Testis (tissue), 2 donors: ENCODE measurements at regions not wholly inside any gene's neighbourhood (a gene's known extent, or its start where the extent isn't known, plus 50 kb on each side); places are given as distances from the start of the nearest gene placed in this dataset.

Experiments used
- DNase-seq: peaks from one replicate; pipeline ENCODE4 v3.0.0-alpha.2; 2019
- H3K27ac ChIP-seq, 2 donors: fragments of 200-600 bp; sonication (generic); one replicate each; pipeline ENCODE4 v1.5.1; 2019
- H3K27me3 ChIP-seq: fragments of 200-600 bp; sonication (generic); one replicate; pipeline ENCODE4 v1.5.1; 2019
- H3K36me3 ChIP-seq: fragments of 200-600 bp; sonication (generic); one replicate; pipeline ENCODE4 v1.5.1; 2017; ENCODE audit warnings: low read depth; ENCODE audit errors: missing control alignments
- H3K4me1 ChIP-seq: fragments of 200-600 bp; sonication (generic); one replicate; pipeline ENCODE4 v1.5.1; 2019
- H3K4me3 ChIP-seq, 2 donors: fragments of 200-600 bp; sonication (generic); one replicate each; pipeline ENCODE4 v1.5.1; 2017 to 2019
- H3K9me3 ChIP-seq: fragments of 200-600 bp; sonication (generic); one replicate; pipeline ENCODE4 v1.5.1; 2017
- POLR2A ChIP-seq: fragments of 450-650 bp; IDR thresholded peaks from one replicate; pipeline ENCODE4 v1.6.1; 2017; ENCODE audit warnings: antibody characterized with exemption, mild to moderate bottlenecking, moderate library complexity
- WGBS, 2 donors: methylation state at CpG; one replicate each; pipeline ENCODE4 v1.1.5; 2018; 5-methylcytosine and 5-hydroxymethylcytosine counted together
- intact Hi-C: fragments of 100-400 bp; cut with DNase I; formaldehyde crosslinking; loops from one replicate; pipeline ENCODE4 v1.15.1; 2023; ENCODE audit warnings: low total_unique reads
- TF ChIP-seq, protein P1 (sequence below), 3 experiments: fragments of 450-650 bp in 2 of 3; fragments of 200-600 bp in 1 of 3; sonication (generic) in 1 of 3; IDR thresholded peaks; one replicate each; pipeline ENCODE4 v1.5.1; 2016 to 2019; ENCODE audit warnings: antibody characterized with exemption in 3 of 3, mild to moderate bottlenecking in 2 of 3, moderate library complexity in 1 of 3

GRCh38 chr5:25562656-25563055, 917.9 kb upstream of the CDH10 start:
- no peaks in the 10 kb centered on the region for H3K9me3 ChIP-seq
- H3K36me3 ChIP-seq = no peaks in the 10 kb centered on the region
- no peak for DNase-seq
- intact Hi-C loops = no loop called here
- H3K27me3 ChIP-seq = no peaks in the 10 kb centered on the region
- no peak overlapping the region for H3K27ac ChIP-seq
- no peak overlapping the region for H3K4me3 ChIP-seq
- no peak for TF ChIP-seq POLR2A
- TF ChIP-seq, protein P1, sequence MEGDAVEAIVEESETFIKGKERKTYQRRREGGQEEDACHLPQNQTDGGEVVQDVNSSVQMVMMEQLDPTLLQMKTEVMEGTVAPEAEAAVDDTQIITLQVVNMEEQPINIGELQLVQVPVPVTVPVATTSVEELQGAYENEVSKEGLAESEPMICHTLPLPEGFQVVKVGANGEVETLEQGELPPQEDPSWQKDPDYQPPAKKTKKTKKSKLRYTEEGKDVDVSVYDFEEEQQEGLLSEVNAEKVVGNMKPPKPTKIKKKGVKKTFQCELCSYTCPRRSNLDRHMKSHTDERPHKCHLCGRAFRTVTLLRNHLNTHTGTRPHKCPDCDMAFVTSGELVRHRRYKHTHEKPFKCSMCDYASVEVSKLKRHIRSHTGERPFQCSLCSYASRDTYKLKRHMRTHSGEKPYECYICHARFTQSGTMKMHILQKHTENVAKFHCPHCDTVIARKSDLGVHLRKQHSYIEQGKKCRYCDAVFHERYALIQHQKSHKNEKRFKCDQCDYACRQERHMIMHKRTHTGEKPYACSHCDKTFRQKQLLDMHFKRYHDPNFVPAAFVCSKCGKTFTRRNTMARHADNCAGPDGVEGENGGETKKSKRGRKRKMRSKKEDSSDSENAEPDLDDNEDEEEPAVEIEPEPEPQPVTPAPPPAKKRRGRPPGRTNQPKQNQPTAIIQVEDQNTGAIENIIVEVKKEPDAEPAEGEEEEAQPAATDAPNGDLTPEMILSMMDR (IDR thresholded peaks at IDR 0.05) = no peak
- H3K4me1 ChIP-seq = no peaks in the 10 kb centered on the region

DNA sequence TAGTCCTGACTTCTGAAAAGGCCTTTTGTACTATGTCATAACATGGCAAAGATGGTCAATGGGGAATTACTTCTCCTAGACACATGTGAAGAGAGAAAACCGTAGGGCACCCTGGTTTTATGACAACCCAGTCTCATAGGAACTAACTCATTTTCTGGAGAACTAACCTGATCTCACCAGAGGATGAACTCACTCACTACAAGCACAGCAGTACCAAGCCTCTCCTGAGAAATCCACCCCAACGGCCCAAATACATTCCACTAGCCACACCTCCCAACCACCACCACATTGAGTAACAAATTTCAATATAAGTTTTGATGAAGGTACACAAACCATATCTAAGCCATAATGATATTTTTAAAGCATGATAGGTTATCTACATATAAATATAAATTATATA, 909.3 kb upstream of the CDH10 start:
- TF ChIP-seq, protein P1 (IDR thresholded peaks at IDR 0.05) = no peak
- TF ChIP-seq POLR2A = no peak
- WGBS, 2 donors = 69% methylated on average over 2 of the region's 2 CpGs
- Histone ChIP-seq H3K4me1 (no peaks in the 10 kb centered on the region), H3K9me3 (no peaks in the 10 kb centered on the region), H3K27ac (no peak overlapping the region), H3K4me3 (no peak overlapping the region), H3K36me3 (no peaks in the 10 kb centered on the region), H3K27me3 (no peaks in the 10 kb centered on the region)
- intact Hi-C loops = no loop called here
- no peak for DNase-seq

- WGBS, 2 donors = 80 to 86% methylated on average over 2 of the region's 2 CpGs
- Histone ChIP-seq H3K4me3 (no peak overlapping the region), H3K4me1 (no peaks in the 10 kb centered on the region), H3K9me3 (no peaks in the 10 kb centered on the region), H3K27me3 (no peaks in the 10 kb centered on the region), H3K27ac (no peak overlapping the region), H3K36me3 (no peaks in the 10 kb centered on the region)
- no peak for TF ChIP-seq POLR2A
- TF ChIP-seq, protein P1 (IDR thresholded peaks at IDR 0.05) = no peak
- intact Hi-C loops = no loop called here
- no peak for DNase-seq
Observed at GRCh38 chr5:25552871-25553481, 908.2 kb upstream of the CDH10 start.

DNA sequence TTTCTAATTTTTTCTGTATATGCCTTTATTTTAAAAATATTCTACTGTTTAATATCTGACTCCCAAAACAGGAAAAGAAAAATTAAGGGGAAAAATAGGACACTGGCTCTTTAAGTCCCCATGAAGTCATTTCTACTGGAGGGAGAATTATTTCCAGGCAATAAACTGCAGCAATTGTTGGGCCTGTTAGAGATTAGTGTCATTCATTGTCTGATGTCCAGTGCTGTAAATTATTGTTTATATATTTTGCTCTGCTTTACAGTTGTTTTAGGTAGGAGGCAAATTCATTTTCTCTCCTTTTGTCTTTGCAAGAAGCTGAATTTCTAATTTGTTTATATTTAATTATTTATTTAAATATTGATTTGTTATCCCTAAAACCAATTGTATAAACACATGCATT, 906.0 kb upstream of the CDH10 start:
- intact Hi-C loops = no loop called here
- TF ChIP-seq POLR2A = no peak
- TF ChIP-seq, protein P1 (IDR thresholded peaks at IDR 0.05) = no peak
- no peak for DNase-seq
- Histone ChIP-seq H3K4me3 (no peak overlapping the region), H3K27me3 (no peaks in the 10 kb centered on the region), H3K36me3 (no peaks in the 10 kb centered on the region), H3K9me3 (no peaks in the 10 kb centered on the region), H3K27ac (no peak overlapping the region), H3K4me1 (no peaks in the 10 kb centered on the region)

- TF ChIP-seq POLR2A = no peak
- TF ChIP-seq, protein P1 (IDR thresholded peaks at IDR 0.05) = peak in 2 of 3 experiments; percentile 26 to 48
- DNase-seq = peak; percentile 57
- intact Hi-C loops = no loop called here
- Histone ChIP-seq H3K4me1 (no peaks in the 10 kb centered on the region), H3K4me3 (no peak overlapping the region), H3K27me3 (no peaks in the 10 kb centered on the region), H3K36me3 (peaks cover 3% of the 10 kb centered on the region), H3K27ac (no peak overlapping the region), H3K9me3 (no peaks in the 10 kb centered on the region)
- 17 to 24% methylated on average over 6 of the region's 6 CpGs for WGBS, 2 donors
Observed at GRCh38 chr5:25544652-25545249, 900.0 kb upstream of the CDH10 start.
